ENCODE measurements at regions not wholly inside any gene's neighbourhood (a gene's known extent, or its start where the extent isn't known, plus 50 kb on each side); places are given as distances from the start of the nearest gene placed in this dataset.

- POLR2A ChIA-PET = no interaction called here
- Histone ChIP-seq H3K4me1 (ENCODE audit: control insufficient read depth, insufficient read depth, low read length) (no peaks in the 10 kb centered on the region), H3K27ac (ENCODE audit: extremely low read depth, low read depth, low read length) (no peak overlapping the region), H3K9me3 (ENCODE audit: control insufficient read depth, insufficient read depth, low read depth, low read length) (no peaks in the 10 kb centered on the region), H3K4me3 (ENCODE audit: low read depth, low read length) (no peak overlapping the region), H3K36me3 (ENCODE audit: control insufficient read depth in 2 of 2, insufficient read depth in 1 of 2, low read length in 2 of 2) (no peaks in the 10 kb centered on the region)
- CTCF ChIA-PET = interaction anchor here (0.7 to 2.2 kb wide), 3 partner anchors 9 to 555 kb away, joined by 3 to 6 read pairs (median 4); no protein-coding TSS in a partner anchor
- TF ChIP-seq ZNF837 (tag by site-specific recombination; IDR thresholded peaks at IDR 0.05) (no peak), ZNF692 (tag by site-specific recombination; IDR thresholded peaks at IDR 0.05) (no peak), ZNF76 (tag by site-specific recombination; IDR thresholded peaks at IDR 0.05; ENCODE audit: borderline replicate concordance, low read depth) (no peak), ZNF624 (tag by site-specific recombination; IDR thresholded peaks at IDR 0.05) (no peak), ZNF16 (tag by site-specific recombination; IDR thresholded peaks at IDR 0.05; ENCODE audit: low read depth) (no peak), PRDM1 (tag by site-specific recombination; IDR thresholded peaks at IDR 0.05) (no peak), ZNF292 (tag by site-specific recombination; IDR thresholded peaks at IDR 0.05; ENCODE audit: borderline replicate concordance, low read depth) (no peak), WT1 (tag by site-specific recombination; IDR thresholded peaks at IDR 0.05) (no peak), ZNF530 (tag by site-specific recombination; IDR thresholded peaks at IDR 0.05; ENCODE audit: low read depth) (no peak)
Measured at GRCh38 chr4:80124246-80125211, 51.5 kb upstream of the ANTXR2 start.

All from HEK293 (cell line).